ENCODE measurements at regions not wholly inside any gene's neighbourhood (a gene's known extent, or its start where the extent isn't known, plus 50 kb on each side); places are given as distances from the start of the nearest gene placed in this dataset.

GRCh38 chr10:35707642-35708425 is 65.7 kb upstream of the FZD8 start:
- H2AFZ ChIP-seq (ENCODE audit: low read length): no peak overlapping the region
- no peaks in the 10 kb centered on the region for H3K9me2 ChIP-seq (replicated peaks; ENCODE audit: insufficient read depth, low read length)
- H3K4me1 ChIP-seq (ENCODE audit: low read length): 0 out of 2 replicates have a peak, but pooled peaks cover 5% of the 10 kb centered on the region
- no peak overlapping the region for H3K4me3 ChIP-seq (ENCODE audit: low read length)
- no peak for DNase-seq
- H3K36me3 ChIP-seq (replicated peaks; ENCODE audit: insufficient read depth, low read length): no peaks in the 10 kb centered on the region
- H3F3A ChIP-seq (ENCODE audit: insufficient read depth, low read length): no peaks in the 10 kb centered on the region
- no peak overlapping the region for H3K4me2 ChIP-seq (ENCODE audit: low read depth, low read length)
- H3K79me2 ChIP-seq (ENCODE audit: low read length): no peaks in the 10 kb centered on the region
- H3K27ac ChIP-seq (ENCODE audit: low read length): no peak overlapping the region
- TF ChIP-seq EZH2phosphoT487 (IDR thresholded peaks at IDR 0.05; ENCODE audit: low read length): no peak
- no peak for TF ChIP-seq EZH2 (optimal IDR thresholded peaks at IDR 0.05; ENCODE audit: low read depth, low read length)
- no peak overlapping the region for H3K9ac ChIP-seq (ENCODE audit: low read length)
- no peaks in the 10 kb centered on the region for H3K9me3 ChIP-seq (replicated peaks; ENCODE audit: insufficient read depth, low read length)
- no peaks in the 10 kb centered on the region for H4K20me1 ChIP-seq (ENCODE audit: insufficient read depth, low read length)
- H3K27me3 ChIP-seq (replicated peaks; ENCODE audit: insufficient read depth, low read length): no peaks in the 10 kb centered on the region

GRCh38 chr10:35706959-35707358 is 64.9 kb upstream of the FZD8 start:
- H3K4me2 ChIP-seq (ENCODE audit: low read depth, low read length): no peak overlapping the region
- no peaks in the 10 kb centered on the region for H3K36me3 ChIP-seq (replicated peaks; ENCODE audit: insufficient read depth, low read length)
- H3F3A ChIP-seq (ENCODE audit: insufficient read depth, low read length): no peaks in the 10 kb centered on the region
- H3K9me3 ChIP-seq (replicated peaks; ENCODE audit: insufficient read depth, low read length): no peaks in the 10 kb centered on the region
- no peak overlapping the region for H2AFZ ChIP-seq (ENCODE audit: low read length)
- no peak overlapping the region for H3K9ac ChIP-seq (ENCODE audit: low read length)
- no peaks in the 10 kb centered on the region for H3K9me2 ChIP-seq (replicated peaks; ENCODE audit: insufficient read depth, low read length)
- H3K4me1 ChIP-seq (ENCODE audit: low read length): 0 out of 2 replicates have a peak, but pooled peaks cover 5% of the 10 kb centered on the region
- no peak overlapping the region for H3K4me3 ChIP-seq (ENCODE audit: low read length)
- H3K27me3 ChIP-seq (replicated peaks; ENCODE audit: insufficient read depth, low read length): no peaks in the 10 kb centered on the region
- no peak for DNase-seq
- H4K20me1 ChIP-seq (ENCODE audit: insufficient read depth, low read length): no peaks in the 10 kb centered on the region
- TF ChIP-seq CTCF (IDR thresholded peaks at IDR 0.05; ENCODE audit: low read length) (no peak), EZH2phosphoT487 (IDR thresholded peaks at IDR 0.05; ENCODE audit: low read length) (no peak), EZH2 (optimal IDR thresholded peaks at IDR 0.05; ENCODE audit: low read depth, low read length) (no peak)
- H3K27ac ChIP-seq (ENCODE audit: low read length): no peak overlapping the region
- no peaks in the 10 kb centered on the region for H3K79me2 ChIP-seq (ENCODE audit: low read length)

- H3K4me3 ChIP-seq (ENCODE audit: low read length): no peak overlapping the region
- no peak overlapping the region for H3K4me2 ChIP-seq (ENCODE audit: low read depth, low read length)
- no peak for DNase-seq
- H3K9me2 ChIP-seq (replicated peaks; ENCODE audit: insufficient read depth, low read length): no peaks in the 10 kb centered on the region
- no peaks in the 10 kb centered on the region for H3K9me3 ChIP-seq (replicated peaks; ENCODE audit: insufficient read depth, low read length)
- no peaks in the 10 kb centered on the region for H3K4me1 ChIP-seq (ENCODE audit: low read length)
- H3K79me2 ChIP-seq (ENCODE audit: low read length): no peaks in the 10 kb centered on the region
- no peak overlapping the region for H2AFZ ChIP-seq (ENCODE audit: low read length)
- H4K20me1 ChIP-seq (ENCODE audit: insufficient read depth, low read length): no peaks in the 10 kb centered on the region
- no peaks in the 10 kb centered on the region for H3K36me3 ChIP-seq (replicated peaks; ENCODE audit: insufficient read depth, low read length)
- no peak overlapping the region for H3K9ac ChIP-seq (ENCODE audit: low read length)
- H3K27ac ChIP-seq (ENCODE audit: low read length): no peak overlapping the region
- H3K27me3 ChIP-seq (replicated peaks; ENCODE audit: insufficient read depth, low read length): no peaks in the 10 kb centered on the region
- TF ChIP-seq EZH2phosphoT487 (IDR thresholded peaks at IDR 0.05; ENCODE audit: low read length) (no peak), EZH2 (optimal IDR thresholded peaks at IDR 0.05; ENCODE audit: low read depth, low read length) (no peak), CTCF (IDR thresholded peaks at IDR 0.05; ENCODE audit: low read length) (no peak)
- no peaks in the 10 kb centered on the region for H3F3A ChIP-seq (ENCODE audit: insufficient read depth, low read length)
Observed at GRCh38 chr10:35705671-35706070, 63.6 kb upstream of the FZD8 start.

GRCh38 chr10:35705051-35705450 is 63.0 kb upstream of the FZD8 start:
- Histone ChIP-seq H3K27me3 (replicated peaks; ENCODE audit: insufficient read depth, low read length) (no peaks in the 10 kb centered on the region), H3K9me2 (replicated peaks; ENCODE audit: insufficient read depth, low read length) (no peaks in the 10 kb centered on the region), H3K36me3 (replicated peaks; ENCODE audit: insufficient read depth, low read length) (no peaks in the 10 kb centered on the region), H3K4me3 (ENCODE audit: low read length) (no peak overlapping the region), H3K9ac (ENCODE audit: low read length) (no peak overlapping the region), H3K79me2 (ENCODE audit: low read length) (no peaks in the 10 kb centered on the region), H3K27ac (ENCODE audit: low read length) (no peak overlapping the region), H3K4me2 (ENCODE audit: low read depth, low read length) (no peak overlapping the region), H4K20me1 (ENCODE audit: insufficient read depth, low read length) (no peaks in the 10 kb centered on the region), H2AFZ (ENCODE audit: low read length) (no peak overlapping the region), H3K4me1 (ENCODE audit: low read length) (no peaks in the 10 kb centered on the region), H3F3A (ENCODE audit: insufficient read depth, low read length) (no peaks in the 10 kb centered on the region), H3K9me3 (replicated peaks; ENCODE audit: insufficient read depth, low read length) (no peaks in the 10 kb centered on the region)
- DNase-seq: no peak
- TF ChIP-seq CTCF (IDR thresholded peaks at IDR 0.05; ENCODE audit: low read length) (no peak), EZH2 (optimal IDR thresholded peaks at IDR 0.05; ENCODE audit: low read depth, low read length) (no peak), EZH2phosphoT487 (IDR thresholded peaks at IDR 0.05; ENCODE audit: low read length) (no peak)

Data from MM.1S (cell line).